Left colon (tissue), 2 donors: ENCODE measurements at regions not wholly inside any gene's neighbourhood (a gene's known extent, or its start where the extent isn't known, plus 50 kb on each side); places are given as distances from the start of the nearest gene placed in this dataset.

Experiments used
- ATAC-seq: fragments of 200-7000 bp; cut with Tn5 transposase; one replicate; pipeline ENCODE4 v1.9.1; 2020; ENCODE audit warnings: mild to moderate bottlenecking, moderate library complexity
- DNase-seq, 2 donors: peaks; one replicate each; pipeline ENCODE4 v3.0.0-alpha.2; 2020
- intact Hi-C, 2 donors: fragments of 100-400 bp; cut with DNase I in 1 of 2; cut with micrococcal nuclease in 1 of 2; formaldehyde crosslinking; loops; one replicate each; pipeline versions ENCODE4 v1.11.2 to v1.14.0; 2022; cut with DNase I, micrococcal nuclease
- donor health status: DM: no; HTN: no; CAD: no.
- donor health status: DM: yes; HTN: yes; CAD: no.

DNA sequence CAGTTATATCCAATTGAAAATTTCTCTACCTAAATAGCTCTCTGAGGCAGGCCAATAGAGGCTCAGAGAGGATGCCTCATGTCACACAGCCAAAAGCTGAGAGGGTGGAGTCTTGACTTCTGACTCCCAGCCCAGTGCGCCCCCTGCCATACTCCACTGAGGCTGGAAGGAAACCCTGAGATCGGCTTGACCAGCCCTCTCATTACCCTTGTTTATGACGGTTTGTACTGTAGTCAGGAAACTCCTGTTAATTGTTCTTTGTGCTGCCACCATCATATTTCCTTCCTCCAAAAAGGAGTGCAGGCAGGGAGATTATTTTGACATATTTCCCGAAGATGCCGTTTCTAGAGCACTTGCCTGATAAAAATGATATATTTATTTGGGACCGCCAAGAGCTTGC, 107.9 kb downstream of the AIPL1 start:
- DNase-seq (no peak), ATAC-seq (no peak)
- intact Hi-C loops: no loop called here

DNA sequence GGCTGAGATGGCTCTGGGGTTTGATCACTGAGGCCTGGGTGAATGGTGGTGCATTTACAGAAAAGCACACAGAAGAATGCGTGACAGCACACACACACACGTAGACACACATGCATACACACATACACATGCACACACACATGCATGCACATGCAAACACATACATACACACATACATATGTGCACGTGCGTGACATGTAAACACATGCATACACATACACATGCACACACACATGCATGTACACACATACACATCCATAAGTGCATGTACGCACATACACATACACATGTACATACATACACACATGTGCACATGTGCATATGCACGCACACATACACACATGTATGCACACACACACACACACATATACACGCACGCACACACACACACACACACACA, 108.4 kb downstream of the AIPL1 start:
- DNase-seq: no peak
- intact Hi-C loops: no loop called here
- ATAC-seq: no peak

DNA sequence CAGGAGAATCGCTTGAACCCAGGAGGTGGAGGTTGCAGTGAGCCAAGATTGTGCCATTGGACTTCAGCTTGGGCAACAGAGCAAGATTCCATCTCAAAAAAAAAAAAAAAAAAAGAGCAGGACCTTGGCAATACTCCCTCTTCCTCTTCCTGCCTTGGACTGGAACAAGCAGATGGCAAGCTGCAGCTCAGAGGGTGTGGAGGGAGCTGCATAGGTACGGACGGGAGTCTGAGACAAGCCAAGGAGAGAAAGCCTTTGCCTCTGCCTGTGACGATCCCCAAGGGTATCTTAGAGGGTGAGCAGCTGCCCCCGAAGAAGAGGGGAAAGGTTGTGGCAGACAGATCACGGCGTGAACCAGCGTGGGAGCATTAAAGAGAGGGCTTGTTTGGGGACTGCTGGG, 109.2 kb downstream of the AIPL1 start:
- no peak for ATAC-seq
- intact Hi-C loops: no loop called here
- DNase-seq: no peak

DNA sequence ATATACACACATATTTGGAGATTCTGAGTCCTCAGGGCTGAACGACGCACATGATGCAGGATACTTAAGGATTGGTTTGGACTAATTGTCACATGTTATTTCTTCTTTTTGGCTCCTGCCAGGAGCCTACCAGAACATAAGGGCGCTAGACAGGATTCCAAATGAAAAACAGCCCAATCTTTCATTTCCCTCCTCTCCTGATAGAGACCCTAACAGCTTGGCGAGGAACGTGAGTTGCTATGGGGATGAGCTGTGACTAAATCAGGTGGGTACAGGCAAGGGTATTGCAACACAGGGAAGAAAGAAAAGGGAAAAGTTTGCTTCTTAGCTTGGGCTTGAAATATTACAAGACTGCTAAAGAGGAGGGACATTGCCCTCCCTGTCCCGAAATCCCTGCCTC, 109.9 kb downstream of the AIPL1 start:
- DNase-seq (no peak), ATAC-seq (no peak)
- intact Hi-C loops: no loop called here

DNA sequence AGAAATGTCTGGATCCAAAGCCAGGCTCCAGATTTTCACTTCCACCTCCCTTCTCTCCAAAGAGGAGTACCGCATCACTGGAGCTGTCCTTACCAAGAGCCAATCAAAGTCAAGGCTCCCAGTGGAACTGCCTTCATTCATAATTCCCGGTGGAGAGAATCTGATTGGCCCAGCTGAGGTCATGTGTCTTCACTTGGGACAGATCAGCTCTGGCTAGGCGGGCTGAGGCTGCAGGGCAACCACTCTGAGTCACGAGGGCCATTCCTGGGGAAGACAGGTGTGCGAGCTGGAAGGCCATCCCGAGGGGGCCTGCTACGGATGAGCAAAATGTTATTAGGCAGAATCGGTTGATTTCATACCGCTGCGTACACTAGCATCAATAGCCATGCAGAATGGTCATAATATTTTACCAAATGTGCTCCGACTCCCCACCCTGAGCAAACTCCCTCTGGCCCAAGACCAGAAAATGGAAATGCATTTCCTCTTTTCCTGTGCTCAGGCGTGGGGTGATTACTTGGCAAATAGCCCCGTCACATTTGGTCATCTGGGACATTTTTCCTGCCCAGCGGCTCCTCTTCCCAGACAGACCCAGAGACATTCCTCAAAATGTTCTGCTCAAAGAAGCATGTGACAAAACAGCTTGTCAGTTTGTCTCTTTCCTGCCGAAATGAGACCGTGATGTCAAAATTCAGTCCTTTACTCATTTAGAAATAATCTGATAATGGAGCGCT, 111.1 kb downstream of the AIPL1 start:
- ATAC-seq: no peak
- intact Hi-C loops: no loop called here
- no peak for DNase-seq

DNA sequence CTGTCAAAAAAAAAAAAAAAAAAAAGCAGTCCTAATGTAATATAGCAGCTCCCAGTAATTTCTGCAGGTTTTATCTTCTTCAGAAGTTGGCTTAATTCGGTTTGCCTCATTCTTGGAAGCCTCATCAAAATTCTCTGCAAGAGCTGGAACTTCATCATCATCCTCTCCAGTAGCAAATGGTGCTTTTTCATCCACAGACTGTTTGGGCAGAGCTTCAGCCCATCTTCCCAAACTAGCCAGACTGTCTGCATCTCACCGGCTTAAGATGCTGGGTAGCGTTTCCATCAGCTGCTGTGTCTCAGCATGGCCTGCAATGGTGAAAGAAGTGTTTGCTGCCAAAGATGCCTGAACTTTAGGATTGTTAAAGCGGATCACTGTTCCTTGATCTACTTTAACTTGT, 112.6 kb downstream of the AIPL1 start:
- DNase-seq: no peak
- ATAC-seq: no peak
- intact Hi-C loops: no loop called here

DNA sequence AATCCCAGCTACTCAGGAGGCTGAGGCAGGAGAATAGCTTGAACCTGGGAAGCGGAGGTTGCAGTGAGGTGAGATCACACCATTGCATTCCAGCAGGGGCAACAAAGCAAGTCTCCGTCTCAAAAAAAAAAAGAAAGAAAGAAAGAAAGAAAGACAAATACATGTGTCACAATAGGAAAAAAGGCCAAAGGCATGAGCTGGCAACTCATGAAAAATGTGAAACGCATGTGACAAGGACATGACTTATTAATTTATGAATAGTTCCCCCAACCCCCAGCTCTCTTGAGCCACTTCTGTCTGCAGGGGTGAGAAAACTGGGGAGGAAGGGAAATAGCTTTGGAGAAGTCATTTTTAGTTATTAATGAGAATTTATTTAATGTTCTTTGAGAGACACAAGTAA, 120.6 kb downstream of the AIPL1 start:
- intact Hi-C loops: no loop called here
- DNase-seq: no peak
- ATAC-seq: no peak

DNA sequence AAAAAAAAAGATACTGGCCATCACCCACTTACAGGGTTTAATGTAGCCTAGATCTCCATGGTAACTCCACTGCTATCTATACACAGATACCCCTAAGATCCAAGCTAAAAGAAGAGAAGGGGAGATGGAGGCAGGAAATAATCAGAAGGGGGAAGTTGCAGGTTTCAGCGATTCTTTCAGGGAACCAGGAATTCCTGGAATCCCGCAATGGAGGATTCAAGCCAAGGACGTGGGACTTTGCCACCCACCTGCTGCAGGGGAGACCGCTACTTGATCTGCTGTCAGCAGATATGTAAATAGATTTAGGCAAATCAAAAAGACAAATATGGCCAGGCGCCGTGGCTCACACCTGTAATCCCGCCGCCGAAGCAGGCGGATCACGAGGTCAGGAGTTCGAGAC, 121.1 kb downstream of the AIPL1 start:
- ATAC-seq (no peak), DNase-seq (no peak)
- intact Hi-C loops: no loop called here

DNA sequence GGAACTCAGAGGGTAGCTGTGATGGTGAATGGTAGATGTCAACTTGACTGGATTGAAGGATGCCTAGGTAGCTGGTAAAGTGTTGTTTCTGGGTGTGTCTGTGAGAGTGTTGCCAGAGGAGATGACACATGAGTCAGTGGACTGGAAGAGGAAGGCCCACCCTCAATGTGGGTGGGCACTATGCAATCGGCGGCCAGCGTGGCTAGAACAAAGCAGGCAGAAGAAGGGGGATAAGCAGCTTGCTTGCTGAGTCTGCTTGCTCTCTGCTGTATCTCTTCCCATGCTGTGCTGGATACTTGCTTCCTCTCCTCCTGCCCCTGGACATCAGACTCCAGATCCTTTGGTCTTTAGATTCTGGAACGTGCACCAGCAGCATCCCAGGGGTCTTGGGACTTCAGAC, 128.1 kb downstream of the AIPL1 start:
- intact Hi-C loops: no loop called here
- DNase-seq: no peak
- no peak for ATAC-seq

DNA sequence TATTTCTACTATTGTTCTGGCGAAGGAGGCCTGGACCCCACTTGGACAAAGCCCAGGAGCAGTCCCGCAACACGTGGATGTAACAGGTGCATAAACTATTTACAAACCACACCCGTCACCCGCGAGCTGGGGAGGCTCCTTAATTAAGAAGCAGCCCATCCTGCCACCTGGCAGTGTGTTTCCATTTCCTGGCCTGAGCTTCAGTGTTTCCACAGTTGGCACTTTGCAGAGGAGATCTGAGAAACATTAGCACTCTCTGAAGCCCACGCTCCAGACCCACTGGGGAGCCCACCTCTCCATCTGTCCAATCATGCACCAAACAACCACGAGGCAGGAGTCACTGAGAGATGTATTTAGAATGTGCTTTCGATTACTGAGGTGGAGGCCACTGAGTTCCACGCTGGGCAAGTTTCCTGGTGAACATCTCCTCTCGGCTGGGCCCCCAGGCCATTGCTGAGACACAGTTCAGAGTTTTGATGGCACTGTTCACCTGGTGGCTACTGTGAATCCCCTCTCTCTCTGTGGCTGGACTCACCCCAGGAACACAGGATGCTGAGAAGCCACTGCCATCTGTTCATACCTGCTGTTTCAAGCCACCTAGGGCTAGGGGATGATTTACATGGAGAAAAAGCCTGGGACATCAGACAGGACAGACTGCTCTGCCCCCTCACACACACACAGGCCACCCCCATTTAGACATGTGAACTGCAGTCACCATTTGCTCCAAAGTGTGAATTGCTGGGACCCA, 129.1 kb downstream of the AIPL1 start:
- intact Hi-C loops: no loop called here
- ATAC-seq: no peak
- no peak for DNase-seq

DNA sequence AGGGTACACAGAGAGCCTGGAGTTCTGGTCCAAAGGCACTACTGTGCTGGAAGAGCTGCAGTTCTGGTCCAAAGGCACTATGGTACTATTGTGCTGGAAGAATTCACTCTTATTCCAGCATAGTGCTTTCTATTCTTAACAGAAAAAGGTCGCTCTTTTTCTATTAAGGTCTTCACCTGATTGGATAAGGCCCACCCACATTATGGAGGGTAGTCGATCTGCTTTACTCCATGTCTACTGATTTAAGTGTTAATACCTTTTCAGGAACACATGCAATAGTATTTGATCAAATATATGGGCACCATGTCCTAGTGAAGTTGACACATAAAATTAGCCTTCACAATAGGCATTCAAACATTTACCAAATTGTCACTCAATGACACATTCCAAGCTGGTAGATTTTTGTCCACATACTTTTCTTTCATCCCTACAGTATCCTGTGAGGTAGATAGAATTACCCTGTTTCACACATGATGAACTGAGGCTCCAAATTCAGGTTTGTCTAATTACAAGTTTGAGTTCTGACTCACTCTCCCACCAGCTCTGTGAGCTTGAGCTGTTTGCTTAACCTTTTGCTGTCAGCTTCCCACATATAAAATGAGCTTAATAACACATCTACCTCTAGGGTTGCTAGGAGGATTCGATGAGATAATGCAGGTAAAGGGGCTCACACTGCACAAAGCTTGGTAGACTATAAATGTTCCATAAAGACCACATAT, 129.9 kb downstream of the AIPL1 start:
- ATAC-seq: no peak
- intact Hi-C loops: no loop called here

DNA sequence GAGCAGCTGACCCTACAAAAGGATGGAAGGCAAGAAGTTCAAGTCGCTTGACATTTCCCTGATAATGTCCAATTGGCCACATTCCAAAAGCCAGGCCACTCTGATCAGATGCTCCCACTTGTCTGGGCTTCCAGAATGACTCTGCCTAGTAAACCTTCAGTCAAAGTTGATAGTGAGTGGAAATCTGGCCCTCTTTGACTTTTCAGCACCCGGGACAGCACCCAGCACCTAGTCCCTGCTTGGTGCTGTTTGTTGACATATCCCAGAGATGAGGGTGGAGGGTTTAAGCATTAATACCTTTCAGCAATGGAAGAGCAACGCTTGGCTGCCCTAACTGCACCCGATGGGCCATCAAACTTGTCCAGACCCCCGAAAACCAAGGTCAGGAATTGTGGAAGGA, 131.3 kb downstream of the AIPL1 start:
- intact Hi-C loops: no loop called here
- no peak for ATAC-seq
- peak in 1 of 2 donors; percentile 11 for DNase-seq

More for the DNA sequence above, 129.9 kb downstream of the AIPL1 start:
- no peak for DNase-seq

DNA sequence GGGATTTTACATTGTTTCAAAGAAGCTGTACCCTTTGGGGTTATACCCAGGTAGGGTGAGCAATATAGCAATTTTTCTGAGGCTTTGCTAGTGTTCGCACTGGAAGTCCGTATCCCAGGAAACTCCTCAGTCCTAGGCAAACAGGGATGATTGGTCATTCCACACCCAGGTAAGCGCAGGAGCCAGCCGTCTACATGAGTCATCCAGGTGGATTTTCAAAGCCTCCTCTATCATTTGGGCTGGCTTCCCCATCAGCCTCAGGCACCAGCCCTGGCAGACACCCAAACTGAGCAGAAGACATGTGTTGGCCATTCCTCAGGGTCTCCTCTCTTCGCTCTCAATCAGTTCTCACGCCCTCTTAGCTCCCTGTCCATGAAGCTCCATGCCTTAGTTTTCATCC, 135.6 kb downstream of the AIPL1 start:
- ATAC-seq: no peak
- intact Hi-C loops: no loop called here
- no peak for DNase-seq

DNA sequence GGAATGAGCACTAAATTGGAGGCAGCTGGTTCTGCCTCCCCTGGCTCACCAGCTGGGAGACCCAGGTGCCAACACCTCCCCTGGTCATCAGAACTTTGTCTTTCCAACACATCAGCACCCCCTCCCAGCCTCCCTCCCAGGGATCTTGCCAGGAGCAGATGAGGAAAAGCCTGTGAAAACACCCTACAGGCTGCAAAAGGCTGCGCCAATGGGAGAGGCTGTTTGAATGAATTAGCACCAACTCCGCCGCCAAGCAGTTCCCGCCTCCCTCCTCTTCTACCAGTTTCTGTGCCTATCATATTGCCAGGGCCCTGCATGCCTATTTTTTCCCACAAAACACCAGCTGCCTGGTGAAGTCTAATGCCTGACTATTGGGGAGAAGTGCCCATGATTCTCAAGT, 137.0 kb downstream of the AIPL1 start:
- no peak for DNase-seq
- intact Hi-C loops: no loop called here
- no peak for ATAC-seq

DNA sequence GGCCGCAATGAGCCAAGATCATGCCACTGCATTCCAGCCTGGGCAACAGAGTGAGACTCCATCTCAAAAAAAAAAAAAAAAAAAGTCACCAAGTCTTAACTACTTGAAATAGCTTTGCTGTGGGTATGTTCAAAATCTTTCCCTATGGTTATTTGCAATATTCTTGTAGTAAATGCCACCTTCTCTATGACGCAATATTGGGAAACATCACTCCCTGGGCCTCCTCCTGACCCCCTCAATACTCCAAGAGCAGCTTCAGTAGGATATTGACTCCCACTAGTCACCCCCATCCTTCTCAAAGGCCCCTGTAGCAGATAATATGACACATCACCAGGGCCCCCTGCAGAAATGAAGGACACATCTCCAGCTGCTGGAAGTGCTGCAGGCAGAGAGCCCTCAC, 137.8 kb downstream of the AIPL1 start:
- intact Hi-C loops: no loop called here

DNA sequence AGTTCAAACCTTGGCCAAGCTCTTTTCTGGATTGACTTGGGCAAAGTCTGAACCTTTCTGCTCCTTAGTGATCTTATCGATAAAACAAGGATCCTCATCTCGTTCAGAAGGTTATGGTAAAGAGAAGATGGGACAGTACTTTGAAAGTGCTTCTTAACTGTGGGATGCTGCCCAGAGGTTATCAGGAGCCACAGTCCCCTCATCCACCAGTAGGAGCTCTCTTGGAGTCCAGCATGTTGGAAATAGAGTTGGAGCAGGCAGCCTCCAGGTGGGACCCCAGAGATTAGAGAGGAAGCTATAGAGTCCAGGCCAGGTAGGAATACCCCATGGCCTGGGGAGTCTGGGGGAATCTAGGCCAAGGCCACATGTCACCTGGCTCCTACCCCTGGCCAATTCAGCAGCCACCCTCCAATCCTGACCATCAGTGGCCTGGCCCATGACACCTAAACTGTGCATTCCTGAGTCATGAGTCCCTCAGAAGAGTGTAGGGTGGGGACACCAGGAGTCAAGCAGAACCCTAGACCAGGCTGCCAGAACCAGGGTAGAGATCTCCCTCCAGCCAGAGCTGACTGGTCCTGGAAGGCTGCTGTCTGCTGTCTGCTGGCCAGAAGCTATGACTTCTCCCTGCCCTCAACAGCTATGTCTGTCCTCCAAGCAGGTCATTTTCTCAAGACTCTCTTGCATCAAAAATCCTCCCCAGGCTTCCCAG, 144.3 kb downstream of the AIPL1 start:
- intact Hi-C loops: no loop called here
- ATAC-seq (no peak), DNase-seq (no peak)

More for the DNA sequence above, 137.8 kb downstream of the AIPL1 start:
- ATAC-seq (no peak), DNase-seq (no peak)

DNA sequence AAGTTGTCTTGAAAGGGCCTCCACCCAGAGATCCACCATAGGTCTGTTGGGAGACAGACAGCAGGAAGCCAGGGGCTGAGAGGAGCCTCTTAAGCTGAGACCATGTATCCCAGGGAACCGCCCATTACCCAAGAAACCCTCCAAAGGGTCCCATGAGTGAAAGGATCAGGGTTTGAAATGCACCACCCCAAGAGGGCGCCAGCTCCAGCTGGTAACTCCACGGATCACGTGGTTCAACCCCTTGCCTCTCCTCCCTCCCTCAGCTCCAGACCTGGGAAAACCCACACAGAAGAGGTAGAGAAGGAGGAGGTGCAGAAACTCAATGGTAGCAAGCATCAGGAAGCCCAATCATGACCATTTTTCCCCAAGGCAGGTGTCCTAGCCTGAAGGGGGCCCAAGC, 148.7 kb downstream of the AIPL1 start:
- intact Hi-C loops: no loop called here
- no peak for ATAC-seq

DNA sequence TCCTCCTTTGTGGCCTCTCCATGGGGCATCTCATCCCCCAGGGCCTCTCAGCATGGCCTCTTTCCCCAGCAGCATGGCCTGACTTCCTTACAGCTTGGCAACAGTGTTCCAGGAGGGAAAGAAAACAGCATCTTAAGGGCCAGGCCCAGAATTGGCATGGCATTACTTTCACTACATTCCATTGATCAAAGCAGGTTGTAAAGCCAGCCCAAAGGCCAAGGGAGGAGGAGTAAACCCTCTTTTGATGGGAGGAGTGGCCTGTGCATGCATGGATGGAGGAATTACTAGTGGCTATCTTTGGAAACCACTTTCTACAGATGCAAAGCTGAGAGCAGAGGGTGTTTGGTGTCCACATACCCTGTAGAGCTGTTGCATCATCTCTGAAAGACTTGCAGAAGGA, 149.4 kb downstream of the AIPL1 start:
- ATAC-seq (no peak), DNase-seq (no peak)
- intact Hi-C loops: no loop called here

More for the DNA sequence above, 148.7 kb downstream of the AIPL1 start:
- DNase-seq: no peak

DNA sequence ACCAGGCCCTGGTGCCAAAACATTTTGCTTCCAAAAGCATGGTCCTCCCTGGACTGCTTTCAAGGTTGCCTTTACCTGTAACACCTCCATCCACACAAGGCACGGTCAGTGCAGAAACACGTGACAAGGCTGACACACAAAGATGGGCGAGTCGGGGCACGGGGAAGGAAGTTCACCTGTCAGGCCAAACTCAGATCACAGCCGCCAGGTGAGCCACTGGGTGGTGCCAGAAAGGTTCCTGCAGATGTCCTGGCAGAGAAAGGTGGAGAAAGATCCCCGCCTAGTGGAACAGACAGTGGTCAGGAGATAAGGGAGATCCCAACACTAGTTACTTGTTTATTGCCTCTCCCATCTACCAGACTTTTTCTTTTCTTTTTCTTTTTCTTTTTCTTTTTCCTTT, 155.3 kb downstream of the AIPL1 start:
- ATAC-seq: peak; percentile 100
- DNase-seq: peak; percentile 52 to 64
- intact Hi-C loops: no loop called here

DNA sequence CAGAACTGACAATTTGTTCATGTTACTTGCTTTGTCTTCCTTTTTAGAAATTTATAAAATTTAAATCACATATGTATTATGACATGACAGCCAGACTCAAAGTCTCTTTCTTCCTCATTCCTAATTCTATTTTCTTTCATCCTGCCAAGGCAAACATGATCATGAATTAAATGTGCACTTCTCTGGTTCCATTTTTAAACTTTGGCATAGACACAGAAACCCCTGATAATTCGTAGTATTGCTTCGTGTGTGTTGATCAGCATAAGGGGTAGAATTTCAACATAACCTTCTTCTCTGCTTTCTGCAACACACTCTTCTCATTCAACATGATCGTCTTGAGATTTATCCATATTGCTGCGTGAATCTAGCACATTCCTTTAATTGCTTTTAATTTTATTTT, 156.5 kb downstream of the AIPL1 start:
- ATAC-seq (no peak), DNase-seq (no peak)
- intact Hi-C loops: no loop called here
